GM12878 (cell line): ENCODE measurements at regions not wholly inside any gene's neighbourhood (a gene's known extent, or its start where the extent isn't known, plus 50 kb on each side); places are given as distances from the start of the nearest gene placed in this dataset.

ENCODE experiments used
- ATAC-seq: fragments of 200-7000 bp; cut with Tn5 transposase; 3 replicates; pipeline ENCODE4 v1.9.1; 2020; ENCODE audit warnings: mild to moderate bottlenecking, moderate library complexity
- BruUV-seq: library from RNA; stranded (reverse); fragments of 400-500 nt; replicated peaks from 2 replicates; lab custom pipeline; 2021; lab: Mats Ljungman, UMichigan
- CTCF ChIA-PET: fragments of 300-600 bp; sonication (Branson Sonifier 250); formaldehyde crosslinking; extraction: SDS; loops from one replicate; lab custom pipeline; 2021; ENCODE audit warnings: inconsistent platforms; lab: Yijun Ruan, JAX
- POLR2A ChIA-PET: fragments of 350-600 bp; formaldehyde crosslinking; extraction: SDS; loops from one replicate; lab custom pipeline; 2021; ENCODE audit warnings: inconsistent platforms; lab: Charles Lee
- RAD21 ChIA-PET: fragments of 300-600 bp; sonication (Branson Sonifier 250); formaldehyde crosslinking; loops from one replicate; lab custom pipeline; 2023; ENCODE audit warnings: antibody characterized with exemption; ENCODE audit not compliant: unreplicated experiment; lab: Charles Lee
- SMC1A ChIA-PET: fragments of 300-600 bp; sonication (Branson Sonifier 250); formaldehyde crosslinking; loops from one replicate; lab custom pipeline; 2023; ENCODE audit not compliant: unreplicated experiment, uncharacterized antibody; lab: Charles Lee
- DNase-seq: peaks from one replicate; pipeline ENCODE4 v3.0.0-alpha.2; 2011; ENCODE audit warnings: low read depth, low spot score
- FAIRE-seq: peaks from 3 replicates; lab custom pipeline; 2011; peaks lifted over from hg19 to GRCh38; lab: Jason Lieb, UNC
- H2AFZ ChIP-seq: 2 replicates; pipeline ENCODE4 v1.6.0; 2011; ENCODE audit warnings: low read depth, low read length, control low read depth; ENCODE audit not compliant: control insufficient read depth
- H3K27ac ChIP-seq: 2 replicates; pipeline ENCODE4 v1.5.1; 2011; ENCODE audit warnings: control low read depth; ENCODE audit not compliant: control insufficient read depth, insufficient read depth
- H3K27me3 ChIP-seq, 2 experiments: replicated peaks in 1 of 2; 2 replicates each; pipeline versions ENCODE4 v1.6.0 to v1.6.1; 2011; ENCODE audit warnings: low read length in 1 of 2; ENCODE audit not compliant: control insufficient read depth in 2 of 2, insufficient read depth in 2 of 2
- H3K36me3 ChIP-seq, 2 experiments: 2 replicates each; pipeline ENCODE4 v1.5.1; 2011; ENCODE audit warnings: low read length in 1 of 2; ENCODE audit not compliant: control insufficient read depth in 2 of 2, insufficient read depth in 2 of 2
- H3K4me1 ChIP-seq: 2 replicates; pipeline ENCODE4 v1.6.1; 2011; ENCODE audit warnings: mild to moderate bottlenecking, low read length, moderate library complexity, mixed read lengths; ENCODE audit not compliant: control insufficient read depth, insufficient read depth
- H3K4me2 ChIP-seq: 2 replicates; pipeline ENCODE4 v1.6.0; 2011; ENCODE audit warnings: control low read depth; ENCODE audit not compliant: control insufficient read depth, insufficient read depth
- H3K4me3 ChIP-seq: fragments of 200-600 bp; sonication (generic); 2 replicates; pipeline ENCODE4 v1.5.1; 2016
- H3K79me2 ChIP-seq: 2 replicates; pipeline ENCODE4 v1.6.0; 2011; ENCODE audit warnings: low read length; ENCODE audit not compliant: control insufficient read depth, insufficient read depth
- H3K9ac ChIP-seq: 2 replicates; pipeline ENCODE4 v1.8.0; 2011; ENCODE audit warnings: low read length, control low read depth, mixed read lengths; ENCODE audit not compliant: control insufficient read depth, insufficient read depth
- H3K9me3 ChIP-seq: replicated peaks from 3 replicates; pipeline ENCODE4 v1.5.1; 2011; ENCODE audit warnings: mild to moderate bottlenecking, low read length; ENCODE audit not compliant: control insufficient read depth, insufficient read depth
- H4K20me1 ChIP-seq: 2 replicates; pipeline ENCODE4 v1.6.0; 2011; ENCODE audit not compliant: control insufficient read depth, insufficient read depth
- CEBPB ChIP-seq, 2 experiments: fragments of 150-350 bp in 1 of 2; IDR thresholded peaks; 2 replicates each; pipeline ENCODE4 v1.6.1; 2012 to 2014; ENCODE audit warnings: low read depth in 2 of 2, low read length in 2 of 2, borderline replicate concordance in 1 of 2, inconsistent platforms in 1 of 2
- IKZF2 ChIP-seq, 2 experiments: fragments of 450-650 bp; IDR thresholded peaks; 2 replicates each; pipeline ENCODE4 v1.6.1; 2017; ENCODE audit warnings: mild to moderate bottlenecking in 2 of 2, moderate library complexity in 2 of 2
- JUNB ChIP-seq: IDR thresholded peaks from 2 replicates; pipeline ENCODE4 v1.6.1; 2016; ENCODE audit warnings: antibody characterized with exemption, mild to moderate bottlenecking
- MTA2 ChIP-seq: fragments of 450-650 bp; IDR thresholded peaks from 2 replicates; pipeline ENCODE4 v1.6.1; 2016; ENCODE audit warnings: low read depth, mild to moderate bottlenecking, moderate library complexity
- NBN ChIP-seq: fragments of 450-650 bp; IDR thresholded peaks from 2 replicates; pipeline ENCODE4 v1.6.1; 2016
- NFYA ChIP-seq: IDR thresholded peaks from 2 replicates; pipeline ENCODE4 v1.6.1; 2011; ENCODE audit warnings: low read depth, mild to moderate bottlenecking, low read length, improper control_type of control experiment, borderline replicate concordance
- NR2C1 ChIP-seq: fragments of 450-650 bp; IDR thresholded peaks from 2 replicates; pipeline ENCODE4 v1.6.1; 2017; ENCODE audit warnings: antibody characterized with exemption, mild to moderate bottlenecking, moderate library complexity
- PAX5 ChIP-seq: IDR thresholded peaks from 2 replicates; pipeline ENCODE4 v1.6.1; 2011; ENCODE audit warnings: low read depth, low read length, borderline replicate concordance
- RCOR1 ChIP-seq: conservative IDR thresholded peaks from 2 replicates; pipeline ENCODE4 v1.6.1; 2012; ENCODE audit warnings: low read depth, low read length, improper control_type of control experiment
- SREBF2 ChIP-seq: IDR thresholded peaks from 2 replicates; pipeline ENCODE4 v1.6.1; 2012; ENCODE audit warnings: mild to moderate bottlenecking, low read length
- TBL1XR1 ChIP-seq: IDR thresholded peaks from 2 replicates; pipeline ENCODE4 v1.6.1; 2012; ENCODE audit warnings: low read depth, low read length, improper control_type of control experiment
- WGBS: methylation state at CpG from one replicate; pipeline ENCODE4 v1.1.6; 2016; ENCODE audit warnings: low lambda C conversion rate; ENCODE audit not compliant: insufficient replicate concordance, insufficient coverage; ENCODE audit errors: missing lambda C conversion rate; 5-methylcytosine and 5-hydroxymethylcytosine counted together
- in situ Hi-C: fragments of 300-500 bp; cut with MboI; formaldehyde crosslinking; loops from 9 replicates; pipeline ENCODE4 v1.14.3; 2018; ENCODE audit warnings: mixed read lengths
- intact Hi-C: fragments of 100-400 bp; cut with micrococcal nuclease; formaldehyde crosslinking; loops from one replicate; pipeline ENCODE4 v1.14.2; 2022; ENCODE audit not compliant: unreplicated experiment
- TF ChIP-seq, protein P1 (sequence below): fragments of 450-650 bp; IDR thresholded peaks from 2 replicates; pipeline ENCODE4 v1.6.1; 2014; ENCODE audit warnings: mild to moderate bottlenecking
- TF ChIP-seq, protein P2 (sequence below): fragments of 450-650 bp; IDR thresholded peaks from 2 replicates; pipeline ENCODE4 v1.6.1; 2017; ENCODE audit warnings: mild to moderate bottlenecking, moderate library complexity
- TF ChIP-seq, protein P3 (sequence below): fragments of 450-650 bp; IDR thresholded peaks from 2 replicates; pipeline ENCODE4 v1.6.1; 2017; ENCODE audit warnings: low read depth, mild to moderate bottlenecking, moderate library complexity

DNA sequence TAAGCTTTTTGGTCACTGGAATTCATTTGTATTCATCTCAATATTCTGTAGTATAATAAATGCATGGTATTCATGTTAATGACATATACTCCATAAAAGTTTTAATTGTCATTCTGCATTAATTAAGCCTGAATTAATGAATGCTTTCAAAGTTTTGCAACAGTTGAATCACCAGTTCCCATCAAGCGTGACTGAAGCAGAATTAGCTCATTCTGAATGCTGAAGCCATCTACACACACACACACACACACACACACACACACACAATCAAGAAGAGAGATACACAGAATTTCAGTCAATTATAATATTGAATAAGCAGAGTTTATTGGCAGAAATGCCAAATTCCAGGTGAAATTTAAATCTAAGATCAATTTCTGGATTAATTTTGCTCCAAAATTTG is 252.1 kb upstream of the KCNMB2 start:
- 25% methylated on average over 1 of the region's 1 CpG for WGBS
- TF ChIP-seq NFYA (no peak), CEBPB (IDR thresholded peaks at IDR 0.05; ENCODE audit: borderline replicate concordance in 1 of 2, low read depth in 2 of 2, low read length in 2 of 2) (no peak), PAX5 (no peak), JUNB (no peak), MTA2 (no peak), NBN (no peak), NR2C1 (no peak), SREBF2 (no peak), RCOR1 (no peak), IKZF2 (IDR thresholded peaks at IDR 0.05) (no peak), TBL1XR1 (no peak)
- TF ChIP-seq, protein P1, sequence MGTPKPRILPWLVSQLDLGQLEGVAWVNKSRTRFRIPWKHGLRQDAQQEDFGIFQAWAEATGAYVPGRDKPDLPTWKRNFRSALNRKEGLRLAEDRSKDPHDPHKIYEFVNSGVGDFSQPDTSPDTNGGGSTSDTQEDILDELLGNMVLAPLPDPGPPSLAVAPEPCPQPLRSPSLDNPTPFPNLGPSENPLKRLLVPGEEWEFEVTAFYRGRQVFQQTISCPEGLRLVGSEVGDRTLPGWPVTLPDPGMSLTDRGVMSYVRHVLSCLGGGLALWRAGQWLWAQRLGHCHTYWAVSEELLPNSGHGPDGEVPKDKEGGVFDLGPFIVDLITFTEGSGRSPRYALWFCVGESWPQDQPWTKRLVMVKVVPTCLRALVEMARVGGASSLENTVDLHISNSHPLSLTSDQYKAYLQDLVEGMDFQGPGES, result no peak
- TF ChIP-seq, protein P2, sequence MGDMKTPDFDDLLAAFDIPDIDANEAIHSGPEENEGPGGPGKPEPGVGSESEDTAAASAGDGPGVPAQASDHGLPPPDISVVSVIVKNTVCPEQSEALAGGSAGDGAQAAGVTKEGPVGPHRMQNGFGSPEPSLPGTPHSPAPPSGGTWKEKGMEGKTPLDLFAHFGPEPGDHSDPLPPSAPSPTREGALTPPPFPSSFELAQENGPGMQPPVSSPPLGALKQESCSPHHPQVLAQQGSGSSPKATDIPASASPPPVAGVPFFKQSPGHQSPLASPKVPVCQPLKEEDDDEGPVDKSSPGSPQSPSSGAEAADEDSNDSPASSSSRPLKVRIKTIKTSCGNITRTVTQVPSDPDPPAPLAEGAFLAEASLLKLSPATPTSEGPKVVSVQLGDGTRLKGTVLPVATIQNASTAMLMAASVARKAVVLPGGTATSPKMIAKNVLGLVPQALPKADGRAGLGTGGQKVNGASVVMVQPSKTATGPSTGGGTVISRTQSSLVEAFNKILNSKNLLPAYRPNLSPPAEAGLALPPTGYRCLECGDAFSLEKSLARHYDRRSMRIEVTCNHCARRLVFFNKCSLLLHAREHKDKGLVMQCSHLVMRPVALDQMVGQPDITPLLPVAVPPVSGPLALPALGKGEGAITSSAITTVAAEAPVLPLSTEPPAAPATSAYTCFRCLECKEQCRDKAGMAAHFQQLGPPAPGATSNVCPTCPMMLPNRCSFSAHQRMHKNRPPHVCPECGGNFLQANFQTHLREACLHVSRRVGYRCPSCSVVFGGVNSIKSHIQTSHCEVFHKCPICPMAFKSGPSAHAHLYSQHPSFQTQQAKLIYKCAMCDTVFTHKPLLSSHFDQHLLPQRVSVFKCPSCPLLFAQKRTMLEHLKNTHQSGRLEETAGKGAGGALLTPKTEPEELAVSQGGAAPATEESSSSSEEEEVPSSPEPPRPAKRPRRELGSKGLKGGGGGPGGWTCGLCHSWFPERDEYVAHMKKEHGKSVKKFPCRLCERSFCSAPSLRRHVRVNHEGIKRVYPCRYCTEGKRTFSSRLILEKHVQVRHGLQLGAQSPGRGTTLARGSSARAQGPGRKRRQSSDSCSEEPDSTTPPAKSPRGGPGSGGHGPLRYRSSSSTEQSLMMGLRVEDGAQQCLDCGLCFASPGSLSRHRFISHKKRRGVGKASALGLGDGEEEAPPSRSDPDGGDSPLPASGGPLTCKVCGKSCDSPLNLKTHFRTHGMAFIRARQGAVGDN, result no peak
- TF ChIP-seq, protein P3, sequence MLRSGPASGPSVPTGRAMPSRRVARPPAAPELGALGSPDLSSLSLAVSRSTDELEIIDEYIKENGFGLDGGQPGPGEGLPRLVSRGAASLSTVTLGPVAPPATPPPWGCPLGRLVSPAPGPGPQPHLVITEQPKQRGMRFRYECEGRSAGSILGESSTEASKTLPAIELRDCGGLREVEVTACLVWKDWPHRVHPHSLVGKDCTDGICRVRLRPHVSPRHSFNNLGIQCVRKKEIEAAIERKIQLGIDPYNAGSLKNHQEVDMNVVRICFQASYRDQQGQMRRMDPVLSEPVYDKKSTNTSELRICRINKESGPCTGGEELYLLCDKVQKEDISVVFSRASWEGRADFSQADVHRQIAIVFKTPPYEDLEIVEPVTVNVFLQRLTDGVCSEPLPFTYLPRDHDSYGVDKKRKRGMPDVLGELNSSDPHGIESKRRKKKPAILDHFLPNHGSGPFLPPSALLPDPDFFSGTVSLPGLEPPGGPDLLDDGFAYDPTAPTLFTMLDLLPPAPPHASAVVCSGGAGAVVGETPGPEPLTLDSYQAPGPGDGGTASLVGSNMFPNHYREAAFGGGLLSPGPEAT, result no peak
- no peak overlapping the region for H2AFZ ChIP-seq
- no peaks in the 10 kb centered on the region for H3K9me3 ChIP-seq
- no peak overlapping the region for H3K4me2 ChIP-seq
- CTCF ChIA-PET, result interaction anchor here (0.8 kb wide), 1 partner anchor 1234 kb away, joined by 3 read pairs; no protein-coding TSS in a partner anchor
- intact Hi-C loops, result no loop called here
- SMC1A ChIA-PET, result no interaction called here
- H3K27me3 ChIP-seq, result no peaks in the 10 kb centered on the region
- POLR2A ChIA-PET, result no interaction called here
- no peak for DNase-seq
- RAD21 ChIA-PET, result no interaction called here
- no peak overlapping the region for H3K4me3 ChIP-seq
- H4K20me1 ChIP-seq, result no peaks in the 10 kb centered on the region
- H3K4me1 ChIP-seq, result no peaks in the 10 kb centered on the region
- H3K27ac ChIP-seq, result no peak overlapping the region
- in situ Hi-C loops, result no loop called here
- no peak overlapping the region for H3K9ac ChIP-seq
- FAIRE-seq, result no peak
- H3K79me2 ChIP-seq, result no peaks in the 10 kb centered on the region
- ATAC-seq, result no peak
- no peaks in the 10 kb centered on the region for H3K36me3 ChIP-seq
- no TSS peak for BruUV-seq
